Mesenchymal stem cell (in vitro differentiated cells and primary cell): ENCODE measurements at regions not wholly inside any gene's neighbourhood (a gene's known extent, or its start where the extent isn't known, plus 50 kb on each side); places are given as distances from the start of the nearest gene placed in this dataset.

Experiments
- DNase-seq: peaks from one replicate; pipeline ENCODE4 v3.0.0-alpha.2; 2013
- H2AFZ ChIP-seq: one replicate; pipeline ENCODE4 v1.6.1; 2013; ENCODE audit warnings: low read depth, mild to moderate bottlenecking, control low read depth, inconsistent platforms, low read length, moderate library complexity
- H2AK5ac ChIP-seq: 2 replicates; pipeline ENCODE4 v1.6.1; 2013; ENCODE audit warnings: low read length, moderate library complexity, mild to moderate bottlenecking, inconsistent platforms; ENCODE audit not compliant: severe bottlenecking
- H2BK120ac ChIP-seq: one replicate; pipeline ENCODE4 v1.6.1; 2013; ENCODE audit warnings: low read depth, mild to moderate bottlenecking, inconsistent platforms, low read length, moderate library complexity
- H2BK12ac ChIP-seq, 2 experiments: one replicate each; pipeline ENCODE4 v1.6.1; 2013; ENCODE audit warnings: inconsistent platforms in 2 of 2, low read length in 2 of 2, mild to moderate bottlenecking in 2 of 2, moderate library complexity in 2 of 2, control low read depth in 1 of 2
- H2BK15ac ChIP-seq: one replicate; pipeline ENCODE4 v1.6.1; 2013; ENCODE audit warnings: mild to moderate bottlenecking, low read depth, inconsistent platforms; ENCODE audit not compliant: poor library complexity, severe bottlenecking
- H2BK5ac ChIP-seq: 2 replicates; pipeline ENCODE4 v1.6.1; 2013; ENCODE audit warnings: low read depth, mild to moderate bottlenecking, low read length, control low read depth, inconsistent platforms; ENCODE audit not compliant: poor library complexity, severe bottlenecking
- H3K14ac ChIP-seq, 2 experiments: one replicate each; pipeline ENCODE4 v1.6.1; 2013; ENCODE audit warnings: inconsistent platforms in 2 of 2, low read length in 2 of 2, control low read depth in 1 of 2, mild to moderate bottlenecking in 1 of 2, moderate library complexity in 1 of 2
- H3K18ac ChIP-seq, 2 experiments: one replicate each; pipeline ENCODE4 v1.6.1; 2013; ENCODE audit warnings: inconsistent platforms in 2 of 2, low read length in 2 of 2, control low read depth in 1 of 2, low read depth in 1 of 2, mild to moderate bottlenecking in 1 of 2
- H3K23ac ChIP-seq, 2 experiments: one replicate each; pipeline ENCODE4 v1.6.1; 2013; ENCODE audit warnings: inconsistent platforms in 2 of 2, low read length in 2 of 2, mild to moderate bottlenecking in 2 of 2, moderate library complexity in 2 of 2, control low read depth in 1 of 2
- H3K27ac ChIP-seq: 2 replicates; pipeline ENCODE4 v1.5.1; 2013; ENCODE audit warnings: mild to moderate bottlenecking, moderate library complexity, low read length, control low read depth, inconsistent platforms; ENCODE audit not compliant: poor library complexity, severe bottlenecking
- H3K27me3 ChIP-seq, 2 experiments: 2 replicates each; pipeline versions ENCODE4 v1.6.1 to v1.7.0; 2013; ENCODE audit warnings: low read length in 2 of 2, mild to moderate bottlenecking in 2 of 2, moderate library complexity in 2 of 2, control low read depth in 1 of 2, inconsistent platforms in 1 of 2; ENCODE audit not compliant: control insufficient read depth in 1 of 2, insufficient read depth in 1 of 2
- H3K36me3 ChIP-seq, 2 experiments: 2 replicates each; pipeline versions ENCODE4 v1.6.1 to v1.7.0; 2013; ENCODE audit warnings: low read length in 2 of 2, control low read depth in 1 of 2, inconsistent platforms in 1 of 2, low read depth in 1 of 2, mild to moderate bottlenecking in 1 of 2; ENCODE audit not compliant: insufficient read depth in 2 of 2, control insufficient read depth in 1 of 2
- H3K4ac ChIP-seq, 2 experiments: one replicate each; pipeline ENCODE4 v1.6.1; 2013; ENCODE audit warnings: inconsistent platforms in 2 of 2, low read length in 2 of 2, mild to moderate bottlenecking in 2 of 2, moderate library complexity in 2 of 2, control low read depth in 1 of 2, low read depth in 1 of 2
- H3K4me1 ChIP-seq: 2 replicates; pipeline ENCODE4 v1.6.1; 2013; ENCODE audit warnings: low read depth, low read length, control low read depth; ENCODE audit not compliant: control insufficient read depth, insufficient read depth
- H3K4me2 ChIP-seq: 2 replicates; pipeline ENCODE4 v1.6.1; 2013; ENCODE audit warnings: low read length, mild to moderate bottlenecking, inconsistent platforms; ENCODE audit not compliant: poor library complexity, severe bottlenecking
- H3K4me3 ChIP-seq, 2 experiments: 2 replicates each; pipeline versions ENCODE4 v1.5.1 to v1.7.0; 2013; ENCODE audit warnings: low read length in 2 of 2, mild to moderate bottlenecking in 2 of 2, control low read depth in 1 of 2, low read depth in 1 of 2; ENCODE audit not compliant: insufficient read depth in 1 of 2
- H3K79me1 ChIP-seq: replicated peaks from 2 replicates; pipeline ENCODE4 v1.6.1; 2013; ENCODE audit warnings: mild to moderate bottlenecking, control low read depth, low read length, inconsistent platforms; ENCODE audit not compliant: poor library complexity, severe bottlenecking
- H3K9ac ChIP-seq: 2 replicates; pipeline ENCODE4 v1.7.0; 2013; ENCODE audit warnings: mild to moderate bottlenecking, low read length, moderate library complexity
- H3K9me3 ChIP-seq: 2 replicates; pipeline ENCODE4 v1.7.0; 2013; ENCODE audit warnings: mild to moderate bottlenecking, low read length; ENCODE audit not compliant: control insufficient read depth
- H4K8ac ChIP-seq: one replicate; pipeline ENCODE4 v1.6.1; 2013; ENCODE audit warnings: inconsistent platforms, mild to moderate bottlenecking, low read length, moderate library complexity
- H4K91ac ChIP-seq: one replicate; pipeline ENCODE4 v1.6.1; 2013; ENCODE audit warnings: mild to moderate bottlenecking, low read length, inconsistent platforms
- WGBS: methylation state at CpG from one replicate; pipeline ENCODE4 v1.1.7; 2013; ENCODE audit warnings: mixed read lengths; 5-methylcytosine and 5-hydroxymethylcytosine counted together

DNA sequence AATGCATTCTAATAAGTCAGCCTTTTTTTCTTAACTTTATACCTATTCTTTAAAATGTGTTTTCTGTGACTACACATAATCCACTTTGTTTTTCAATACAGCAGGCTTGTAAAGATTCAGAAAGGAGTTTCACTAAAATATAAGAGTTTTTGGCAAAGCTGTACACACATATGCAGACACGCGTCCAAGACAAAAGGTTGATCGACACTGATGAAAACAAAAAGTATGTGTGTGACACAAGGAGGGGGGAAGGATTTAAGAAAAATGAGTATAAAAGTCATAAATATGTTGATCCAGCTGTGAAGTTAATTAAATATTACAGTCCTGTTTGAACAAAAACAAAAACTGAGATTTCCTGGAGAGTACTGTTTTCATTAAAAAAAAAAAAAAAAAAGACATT is 294.5 kb upstream of the RARB start:
- H3K9me3 ChIP-seq = peaks cover 25% of the 10 kb centered on the region
- H2BK120ac ChIP-seq = no peak overlapping the region
- H2BK15ac ChIP-seq = no peak overlapping the region
- no peak overlapping the region for H2BK12ac ChIP-seq
- H2AFZ ChIP-seq = no peak overlapping the region
- H3K79me1 ChIP-seq = no peaks in the 10 kb centered on the region
- H3K4me2 ChIP-seq = no peak overlapping the region
- H4K8ac ChIP-seq = no peak overlapping the region
- no peak overlapping the region for H3K27ac ChIP-seq
- no peaks in the 10 kb centered on the region for H3K36me3 ChIP-seq
- no peak for DNase-seq
- WGBS = 98% methylated on average over 3 of the region's 3 CpGs
- H3K27me3 ChIP-seq = no peaks in the 10 kb centered on the region
- H2BK5ac ChIP-seq = no peak overlapping the region
- H3K18ac ChIP-seq = no peak overlapping the region
- H3K4ac ChIP-seq = no peak overlapping the region
- H3K14ac ChIP-seq = no peak overlapping the region
- H3K4me3 ChIP-seq = no peak overlapping the region
- no peaks in the 10 kb centered on the region for H3K4me1 ChIP-seq
- no peak overlapping the region for H3K23ac ChIP-seq
- no peak overlapping the region for H4K91ac ChIP-seq
- H2AK5ac ChIP-seq = no peak overlapping the region
- no peak overlapping the region for H3K9ac ChIP-seq

DNA sequence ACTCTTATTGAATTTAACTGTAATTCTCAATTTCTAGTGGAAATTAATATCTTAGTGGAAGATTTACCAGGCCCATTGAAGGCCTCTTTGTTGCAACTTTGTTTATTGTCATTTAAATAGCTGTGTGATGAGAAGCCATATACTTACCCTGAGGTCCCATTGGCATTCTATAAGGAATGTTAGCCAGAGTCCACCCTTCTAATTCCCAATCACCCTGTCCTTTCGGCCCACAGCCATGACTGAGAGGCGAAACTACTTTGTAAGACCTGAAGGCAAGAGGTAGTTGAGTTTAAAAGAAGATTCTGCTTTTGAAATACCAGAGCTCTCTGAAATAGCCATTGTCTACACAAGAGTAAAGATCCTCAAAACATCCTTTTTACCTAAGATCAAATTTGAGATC is 290.5 kb upstream of the RARB start:
- Histone ChIP-seq H3K79me1 (no peaks in the 10 kb centered on the region), H2BK12ac (no peak overlapping the region), H2BK5ac (no peak overlapping the region), H3K9ac (no peak overlapping the region), H4K91ac (no peak overlapping the region), H3K27me3 (no peaks in the 10 kb centered on the region), H3K27ac (no peak overlapping the region), H3K14ac (no peak overlapping the region), H3K23ac (no peak overlapping the region), H3K4ac (no peak overlapping the region), H3K18ac (no peak overlapping the region), H2AFZ (no peak overlapping the region), H3K4me2 (no peak overlapping the region), H3K4me1 (no peaks in the 10 kb centered on the region), H2AK5ac (no peak overlapping the region), H2BK120ac (no peak overlapping the region), H2BK15ac (no peak overlapping the region), H3K9me3 (peaks cover 4% of the 10 kb centered on the region), H3K36me3 (no peaks in the 10 kb centered on the region), H4K8ac (no peak overlapping the region), H3K4me3 (no peak overlapping the region)
- no peak for DNase-seq
- WGBS = no CpG with 5 or more reads among the region's 2 CpGs

- Histone ChIP-seq H4K91ac (no peak overlapping the region), H3K36me3 (no peaks in the 10 kb centered on the region)
These were observed 288.8 kb upstream of the RARB start for GRCh38 chr3:25139267-25139666.

GRCh38 chr3:25142609-25143355 is 285.3 kb upstream of the RARB start:
- H2BK12ac ChIP-seq = no peak overlapping the region
- H2BK5ac ChIP-seq = no peak overlapping the region
- no peak overlapping the region for H3K4me3 ChIP-seq
- no peak overlapping the region for H3K4ac ChIP-seq
- H2BK15ac ChIP-seq = no peak overlapping the region
- H3K14ac ChIP-seq = no peak overlapping the region
- H3K18ac ChIP-seq = no peak overlapping the region
- H3K27ac ChIP-seq = no peak overlapping the region
- no peak overlapping the region for H3K9ac ChIP-seq
- no peak overlapping the region for H4K91ac ChIP-seq
- H3K79me1 ChIP-seq = no peaks in the 10 kb centered on the region
- no peaks in the 10 kb centered on the region for H3K4me1 ChIP-seq
- H3K36me3 ChIP-seq = no peaks in the 10 kb centered on the region
- H2AFZ ChIP-seq = no peak overlapping the region
- H4K8ac ChIP-seq = no peak overlapping the region
- DNase-seq = no peak
- no peak overlapping the region for H3K23ac ChIP-seq
- H3K9me3 ChIP-seq = peaks cover 4% of the 10 kb centered on the region
- no peaks in the 10 kb centered on the region for H3K27me3 ChIP-seq
- WGBS = 65% methylated on average over 4 of the region's 6 CpGs
- H3K4me2 ChIP-seq = no peak overlapping the region
- H2BK120ac ChIP-seq = no peak overlapping the region
- H2AK5ac ChIP-seq = no peak overlapping the region

More at GRCh38 chr3:25139267-25139666, 288.8 kb upstream of the RARB start:
- H2AK5ac ChIP-seq = no peak overlapping the region
- no peak overlapping the region for H3K23ac ChIP-seq
- H2BK120ac ChIP-seq = no peak overlapping the region
- H4K8ac ChIP-seq = no peak overlapping the region
- no peak overlapping the region for H3K4me2 ChIP-seq
- no peak overlapping the region for H3K27ac ChIP-seq
- no peak overlapping the region for H2BK5ac ChIP-seq
- no peak overlapping the region for H3K18ac ChIP-seq
- no peak overlapping the region for H3K4ac ChIP-seq
- H2AFZ ChIP-seq = no peak overlapping the region
- H3K14ac ChIP-seq = no peak overlapping the region
- H2BK15ac ChIP-seq = no peak overlapping the region
- peaks cover 4% of the 10 kb centered on the region for H3K9me3 ChIP-seq
- H3K27me3 ChIP-seq = no peaks in the 10 kb centered on the region
- H3K4me3 ChIP-seq = no peak overlapping the region
- no peak overlapping the region for H3K9ac ChIP-seq
- H3K4me1 ChIP-seq = no peaks in the 10 kb centered on the region
- H3K79me1 ChIP-seq = no peaks in the 10 kb centered on the region
- no peak for DNase-seq
- WGBS = no CpG with 5 or more reads among the region's 1 CpG
- H2BK12ac ChIP-seq = no peak overlapping the region
